C4-2B (cell line): ENCODE measurements at regions not wholly inside any gene's neighbourhood (a gene's known extent, or its start where the extent isn't known, plus 50 kb on each side); places are given as distances from the start of the nearest gene placed in this dataset.

Experiments used
- H3K27ac ChIP-seq: fragments of 450-650 bp; 2 replicates; pipeline ENCODE4 v1.5.1; 2017
- ZFX ChIP-seq: fragments of 450-650 bp; IDR thresholded peaks from 2 replicates; pipeline ENCODE4 v1.6.1; 2017
- TF ChIP-seq, protein P1 (sequence below): fragments of 450-650 bp; conservative IDR thresholded peaks from 2 replicates; pipeline ENCODE4 v1.5.1; 2017; ENCODE audit warnings: mild to moderate bottlenecking

DNA sequence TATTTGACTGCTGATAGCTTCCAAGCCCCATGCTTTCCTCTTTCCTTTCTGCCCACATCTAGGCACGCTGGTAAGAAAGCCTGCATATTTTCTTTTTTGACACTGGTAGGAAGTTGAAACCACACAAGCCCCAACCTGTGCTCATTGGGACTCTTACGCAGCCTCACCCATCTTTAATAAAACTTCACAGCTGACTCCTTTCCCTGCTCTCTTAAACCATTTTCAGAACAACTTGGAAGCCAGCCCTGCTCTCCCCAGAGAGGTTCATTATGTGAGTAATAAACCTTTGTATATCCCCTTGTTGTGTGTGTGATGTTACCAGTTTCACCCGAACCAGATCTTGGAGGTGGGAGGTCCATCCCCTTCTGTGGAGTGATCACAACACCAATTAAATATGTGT lies 268.4 kb downstream of the GPD2 start:
- no peak for TF ChIP-seq ZFX
- TF ChIP-seq, protein P1, sequence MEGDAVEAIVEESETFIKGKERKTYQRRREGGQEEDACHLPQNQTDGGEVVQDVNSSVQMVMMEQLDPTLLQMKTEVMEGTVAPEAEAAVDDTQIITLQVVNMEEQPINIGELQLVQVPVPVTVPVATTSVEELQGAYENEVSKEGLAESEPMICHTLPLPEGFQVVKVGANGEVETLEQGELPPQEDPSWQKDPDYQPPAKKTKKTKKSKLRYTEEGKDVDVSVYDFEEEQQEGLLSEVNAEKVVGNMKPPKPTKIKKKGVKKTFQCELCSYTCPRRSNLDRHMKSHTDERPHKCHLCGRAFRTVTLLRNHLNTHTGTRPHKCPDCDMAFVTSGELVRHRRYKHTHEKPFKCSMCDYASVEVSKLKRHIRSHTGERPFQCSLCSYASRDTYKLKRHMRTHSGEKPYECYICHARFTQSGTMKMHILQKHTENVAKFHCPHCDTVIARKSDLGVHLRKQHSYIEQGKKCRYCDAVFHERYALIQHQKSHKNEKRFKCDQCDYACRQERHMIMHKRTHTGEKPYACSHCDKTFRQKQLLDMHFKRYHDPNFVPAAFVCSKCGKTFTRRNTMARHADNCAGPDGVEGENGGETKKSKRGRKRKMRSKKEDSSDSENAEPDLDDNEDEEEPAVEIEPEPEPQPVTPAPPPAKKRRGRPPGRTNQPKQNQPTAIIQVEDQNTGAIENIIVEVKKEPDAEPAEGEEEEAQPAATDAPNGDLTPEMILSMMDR = no peak
- H3K27ac ChIP-seq = no peak overlapping the region

DNA sequence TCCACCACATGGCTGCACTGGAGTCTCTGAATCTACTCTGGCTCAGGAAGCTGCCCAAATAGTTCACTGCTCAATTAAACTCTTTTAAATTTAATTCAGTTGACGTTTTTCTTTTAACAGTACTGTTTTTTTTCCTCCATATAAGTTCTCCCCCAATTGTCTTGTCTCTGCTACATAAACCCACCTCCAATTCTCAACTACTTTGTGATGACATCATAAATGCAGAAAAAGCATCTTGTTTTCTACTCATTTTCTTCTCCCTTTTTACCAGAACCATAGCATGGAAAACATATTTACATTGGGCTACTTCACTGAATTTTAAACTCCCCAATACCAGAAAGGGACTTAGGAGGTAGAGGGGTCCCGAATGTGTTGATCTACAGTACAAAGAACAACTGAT lies 270.4 kb downstream of the GPD2 start:
- no peak overlapping the region for H3K27ac ChIP-seq
- TF ChIP-seq ZFX = no peak
- TF ChIP-seq, protein P1 = no peak

DNA sequence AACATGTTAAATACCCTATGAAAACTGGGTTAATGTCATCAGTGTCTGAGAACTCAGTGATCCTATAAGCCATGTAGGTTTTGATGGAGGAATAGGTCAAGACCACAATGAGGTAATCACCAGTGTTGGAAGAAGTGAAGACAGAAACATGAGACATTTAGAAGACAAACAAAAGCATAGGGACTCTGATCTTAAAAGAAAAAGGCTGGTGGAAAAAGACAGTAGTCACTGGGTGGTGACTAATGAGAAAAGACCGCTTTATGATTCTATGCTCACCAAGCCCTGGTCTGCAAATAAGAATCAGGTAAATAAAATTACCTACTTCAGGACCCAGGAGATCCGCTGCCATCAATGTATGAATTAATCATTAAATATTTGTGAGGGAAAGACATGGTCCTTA lies 271.9 kb downstream of the GPD2 start:
- TF ChIP-seq ZFX = no peak
- TF ChIP-seq, protein P1 = no peak

DNA sequence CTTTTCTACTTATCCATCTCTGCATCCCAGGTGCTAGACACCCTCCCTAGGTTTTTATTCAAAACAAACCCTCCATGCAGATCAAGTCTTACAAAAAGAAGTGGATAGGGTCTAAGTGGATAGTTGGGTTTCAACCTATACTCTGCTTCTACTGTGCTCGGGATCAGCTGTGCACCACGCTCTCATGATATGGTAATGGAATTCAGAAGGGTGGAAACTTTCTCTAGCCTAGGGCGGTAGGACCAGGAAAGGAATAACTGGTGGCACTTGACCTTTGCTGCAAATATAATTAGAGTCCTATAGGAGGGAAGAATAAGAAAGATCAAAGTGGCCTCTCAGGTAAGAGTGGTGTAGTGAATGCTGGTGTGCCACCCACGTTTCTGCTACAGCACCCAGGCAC lies 272.9 kb downstream of the GPD2 start:
- TF ChIP-seq ZFX = no peak
- TF ChIP-seq, protein P1 = no peak
- H3K27ac ChIP-seq = no peak overlapping the region

More for the DNA sequence above, 271.9 kb downstream of the GPD2 start:
- H3K27ac ChIP-seq = no peak overlapping the region

DNA sequence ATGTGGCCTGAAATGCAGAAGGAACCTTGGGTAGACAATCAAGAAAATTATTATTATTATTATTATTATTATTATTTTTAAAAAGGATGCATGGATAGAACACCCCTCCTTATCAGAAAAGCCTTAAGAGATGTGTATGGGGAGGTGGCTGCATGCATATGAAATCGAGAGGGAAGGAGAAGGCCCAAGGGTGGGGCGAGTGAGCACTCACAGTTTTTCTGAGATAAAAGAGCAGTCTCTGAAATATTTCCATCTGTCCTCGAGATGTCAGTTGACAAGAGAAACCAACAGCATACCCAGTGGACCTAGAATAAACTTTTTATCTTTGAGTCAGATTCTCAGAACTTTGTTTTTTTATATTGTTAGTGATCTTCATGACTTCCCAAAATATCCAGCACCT lies 282.9 kb downstream of the GPD2 start:
- H3K27ac ChIP-seq = no peak overlapping the region
- TF ChIP-seq, protein P1 = no peak
- TF ChIP-seq ZFX = no peak

DNA sequence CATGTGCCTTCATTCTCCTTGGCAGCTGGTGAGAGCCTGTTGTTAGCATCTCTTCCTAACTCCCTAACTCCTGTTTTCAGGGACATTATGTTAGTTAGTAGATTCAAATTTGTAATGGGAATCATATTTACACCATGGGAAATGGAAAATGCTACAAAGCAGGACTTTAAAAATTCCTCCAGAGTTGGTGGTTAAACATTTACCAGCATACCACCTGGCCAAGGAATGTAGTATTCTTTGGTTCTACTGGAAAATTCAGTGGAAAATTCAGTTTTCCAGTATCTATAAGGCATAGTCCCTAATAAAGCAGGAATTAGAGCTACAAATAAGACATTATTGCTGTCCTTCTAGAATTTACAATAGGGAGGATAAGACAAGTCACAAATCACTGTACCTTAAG lies 291.7 kb downstream of the GPD2 start:
- H3K27ac ChIP-seq = no peak overlapping the region
- no peak for TF ChIP-seq ZFX
- TF ChIP-seq, protein P1 = no peak

DNA sequence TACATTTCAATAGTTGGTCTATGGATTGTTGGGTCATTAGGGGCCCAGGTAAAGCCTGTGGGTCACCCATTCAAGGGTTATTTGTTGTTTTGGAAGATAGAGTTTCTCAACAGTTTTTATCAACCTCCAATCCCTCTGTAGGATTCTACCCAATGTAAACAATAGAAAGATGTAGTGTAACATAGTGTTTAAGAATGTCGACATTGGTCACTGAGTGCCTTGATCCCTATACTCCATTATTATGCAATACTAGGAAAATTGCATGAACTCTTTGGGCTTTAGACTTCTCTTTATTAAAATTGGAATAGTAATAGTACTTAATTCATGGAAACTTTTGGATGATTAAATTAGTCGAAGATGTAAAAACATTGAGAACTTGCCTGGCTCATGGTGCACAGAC lies 292.1 kb downstream of the GPD2 start:
- no peak overlapping the region for H3K27ac ChIP-seq
- TF ChIP-seq, protein P1 = no peak
- TF ChIP-seq ZFX = no peak
